ENCODE measurements at regions not wholly inside any gene's neighbourhood (a gene's known extent, or its start where the extent isn't known, plus 50 kb on each side); places are given as distances from the start of the nearest gene placed in this dataset.

- TF ChIP-seq FOXP2 (optimal IDR thresholded peaks at IDR 0.05; ENCODE audit: borderline replicate concordance, extremely low read depth, extremely low read length, insufficient read depth) (no peak), SIN3A (IDR thresholded peaks at IDR 0.05; ENCODE audit: borderline replicate concordance, insufficient read depth, low read length) (no peak), POLR2AphosphoS5 (IDR thresholded peaks at IDR 0.05; ENCODE audit: low read depth, low read length) (no peak), TAF1 (IDR thresholded peaks at IDR 0.05; ENCODE audit: borderline replicate concordance, insufficient read depth, low read length) (no peak)
- TF ChIP-seq, protein P1, sequence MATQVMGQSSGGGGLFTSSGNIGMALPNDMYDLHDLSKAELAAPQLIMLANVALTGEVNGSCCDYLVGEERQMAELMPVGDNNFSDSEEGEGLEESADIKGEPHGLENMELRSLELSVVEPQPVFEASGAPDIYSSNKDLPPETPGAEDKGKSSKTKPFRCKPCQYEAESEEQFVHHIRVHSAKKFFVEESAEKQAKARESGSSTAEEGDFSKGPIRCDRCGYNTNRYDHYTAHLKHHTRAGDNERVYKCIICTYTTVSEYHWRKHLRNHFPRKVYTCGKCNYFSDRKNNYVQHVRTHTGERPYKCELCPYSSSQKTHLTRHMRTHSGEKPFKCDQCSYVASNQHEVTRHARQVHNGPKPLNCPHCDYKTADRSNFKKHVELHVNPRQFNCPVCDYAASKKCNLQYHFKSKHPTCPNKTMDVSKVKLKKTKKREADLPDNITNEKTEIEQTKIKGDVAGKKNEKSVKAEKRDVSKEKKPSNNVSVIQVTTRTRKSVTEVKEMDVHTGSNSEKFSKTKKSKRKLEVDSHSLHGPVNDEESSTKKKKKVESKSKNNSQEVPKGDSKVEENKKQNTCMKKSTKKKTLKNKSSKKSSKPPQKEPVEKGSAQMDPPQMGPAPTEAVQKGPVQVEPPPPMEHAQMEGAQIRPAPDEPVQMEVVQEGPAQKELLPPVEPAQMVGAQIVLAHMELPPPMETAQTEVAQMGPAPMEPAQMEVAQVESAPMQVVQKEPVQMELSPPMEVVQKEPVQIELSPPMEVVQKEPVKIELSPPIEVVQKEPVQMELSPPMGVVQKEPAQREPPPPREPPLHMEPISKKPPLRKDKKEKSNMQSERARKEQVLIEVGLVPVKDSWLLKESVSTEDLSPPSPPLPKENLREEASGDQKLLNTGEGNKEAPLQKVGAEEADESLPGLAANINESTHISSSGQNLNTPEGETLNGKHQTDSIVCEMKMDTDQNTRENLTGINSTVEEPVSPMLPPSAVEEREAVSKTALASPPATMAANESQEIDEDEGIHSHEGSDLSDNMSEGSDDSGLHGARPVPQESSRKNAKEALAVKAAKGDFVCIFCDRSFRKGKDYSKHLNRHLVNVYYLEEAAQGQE (IDR thresholded peaks at IDR 0.05; ENCODE audit: insufficient read depth in 1 of 2, low read depth in 2 of 2, low read length in 2 of 2), result no peak
Measured at GRCh38 chr6:130632277-130632676, 194.9 kb upstream of the SMLR1 start.

- TF ChIP-seq TAF1 (IDR thresholded peaks at IDR 0.05; ENCODE audit: borderline replicate concordance, insufficient read depth, low read length), result no peak
- TF ChIP-seq POLR2AphosphoS5 (IDR thresholded peaks at IDR 0.05; ENCODE audit: low read depth, low read length), result no peak
- no peak for TF ChIP-seq FOXP2 (optimal IDR thresholded peaks at IDR 0.05; ENCODE audit: borderline replicate concordance, extremely low read depth, extremely low read length, insufficient read depth)
- TF ChIP-seq SIN3A (IDR thresholded peaks at IDR 0.05; ENCODE audit: borderline replicate concordance, insufficient read depth, low read length), result no peak
- TF ChIP-seq, protein P1 (IDR thresholded peaks at IDR 0.05; ENCODE audit: insufficient read depth in 1 of 2, low read depth in 2 of 2, low read length in 2 of 2), result no peak
Measured at GRCh38 chr6:130632897-130633296, 194.3 kb upstream of the SMLR1 start.

- TF ChIP-seq SIN3A (IDR thresholded peaks at IDR 0.05; ENCODE audit: borderline replicate concordance, insufficient read depth, low read length), result no peak
- no peak for TF ChIP-seq FOXP2 (optimal IDR thresholded peaks at IDR 0.05; ENCODE audit: borderline replicate concordance, extremely low read depth, extremely low read length, insufficient read depth)
- TF ChIP-seq, protein P1 (IDR thresholded peaks at IDR 0.05; ENCODE audit: insufficient read depth in 1 of 2, low read depth in 2 of 2, low read length in 2 of 2), result no peak
- no peak for TF ChIP-seq POLR2AphosphoS5 (IDR thresholded peaks at IDR 0.05; ENCODE audit: low read depth, low read length)
- TF ChIP-seq TAF1 (IDR thresholded peaks at IDR 0.05; ENCODE audit: borderline replicate concordance, insufficient read depth, low read length), result no peak
Measured at GRCh38 chr6:130643361-130643760, 183.8 kb upstream of the SMLR1 start.

- no peak for TF ChIP-seq FOXP2 (optimal IDR thresholded peaks at IDR 0.05; ENCODE audit: borderline replicate concordance, extremely low read depth, extremely low read length, insufficient read depth)
- TF ChIP-seq, protein P1 (IDR thresholded peaks at IDR 0.05; ENCODE audit: insufficient read depth in 1 of 2, low read depth in 2 of 2, low read length in 2 of 2), result no peak
Measured at GRCh38 chr6:130644175-130644574, 183.0 kb upstream of the SMLR1 start.

- no peak for TF ChIP-seq POLR2AphosphoS5 (IDR thresholded peaks at IDR 0.05; ENCODE audit: low read depth, low read length)
- TF ChIP-seq FOXP2 (optimal IDR thresholded peaks at IDR 0.05; ENCODE audit: borderline replicate concordance, extremely low read depth, extremely low read length, insufficient read depth), result no peak
- no peak for TF ChIP-seq SIN3A (IDR thresholded peaks at IDR 0.05; ENCODE audit: borderline replicate concordance, insufficient read depth, low read length)
- TF ChIP-seq TAF1 (IDR thresholded peaks at IDR 0.05; ENCODE audit: borderline replicate concordance, insufficient read depth, low read length), result no peak
- TF ChIP-seq, protein P1 (IDR thresholded peaks at IDR 0.05; ENCODE audit: insufficient read depth in 1 of 2, low read depth in 2 of 2, low read length in 2 of 2), result no peak
Measured at GRCh38 chr6:130647246-130647645, 180.0 kb upstream of the SMLR1 start.

All from PFSK-1 (cell line).